Osteoblast (primary cell): ENCODE measurements at regions not wholly inside any gene's neighbourhood (a gene's known extent, or its start where the extent isn't known, plus 50 kb on each side); places are given as distances from the start of the nearest gene placed in this dataset.

Experiments used
- DNase-seq: peaks from one replicate; pipeline ENCODE4 v3.0.0; 2011; ENCODE audit warnings: low spot score, mixed read lengths; ENCODE audit not compliant: insufficient read length; ENCODE audit errors: missing footprints
- H2AFZ ChIP-seq: 2 replicates; pipeline ENCODE4 v1.6.0; 2011; ENCODE audit warnings: mild to moderate bottlenecking, low read length
- H3K27ac ChIP-seq: 2 replicates; pipeline ENCODE4 v1.5.1; 2011; ENCODE audit warnings: mild to moderate bottlenecking, low read depth, low read length, moderate library complexity
- H3K27me3 ChIP-seq: 2 replicates; pipeline ENCODE4 v1.6.0; 2012; ENCODE audit warnings: mild to moderate bottlenecking, control low read depth, inconsistent platforms, low read length, moderate library complexity; ENCODE audit not compliant: insufficient read depth
- H3K36me3 ChIP-seq: 2 replicates; pipeline ENCODE4 v1.5.1; 2011; ENCODE audit warnings: mild to moderate bottlenecking, low read length, control low read depth, moderate library complexity; ENCODE audit not compliant: insufficient read depth
- H3K4me1 ChIP-seq: 2 replicates; pipeline ENCODE4 v1.5.1; 2011; ENCODE audit warnings: mild to moderate bottlenecking, low read length, control low read depth, moderate library complexity; ENCODE audit not compliant: insufficient read depth
- H3K4me2 ChIP-seq: 2 replicates; pipeline ENCODE4 v1.6.0; 2011; ENCODE audit warnings: mild to moderate bottlenecking, low read length; ENCODE audit not compliant: insufficient read depth
- H3K4me3 ChIP-seq: fragments of 200-600 bp; sonication (generic); 3 replicates; pipeline ENCODE4 v1.5.1; 2012; ENCODE audit warnings: mild to moderate bottlenecking, low read length, inconsistent platforms; ENCODE audit not compliant: insufficient read depth
- H3K79me2 ChIP-seq: 2 replicates; pipeline ENCODE4 v1.6.0; 2012; ENCODE audit warnings: mild to moderate bottlenecking, low read length, control low read depth, inconsistent platforms; ENCODE audit not compliant: insufficient read depth
- H3K9me3 ChIP-seq: 2 replicates; pipeline ENCODE4 v1.5.1; 2011; ENCODE audit warnings: low read depth, low read length, control low read depth
- H4K20me1 ChIP-seq: 2 replicates; pipeline ENCODE4 v1.6.0; 2012; ENCODE audit warnings: mild to moderate bottlenecking, low read length, control low read depth; ENCODE audit not compliant: insufficient read depth
- CTCF ChIP-seq: IDR thresholded peaks from 2 replicates; pipeline ENCODE4 v1.5.1; 2011; ENCODE audit warnings: mild to moderate bottlenecking, low read depth, low read length, moderate library complexity; ENCODE audit errors: extremely low read depth

GRCh38 chr18:30727849-30728248 is 314.7 kb downstream of the DSC3 start:
- no peak for DNase-seq

GRCh38 chr18:30713299-30713698 is 329.2 kb downstream of the DSC3 start:
- Histone ChIP-seq H3K4me1 (no peaks in the 10 kb centered on the region), H3K9me3 (no peaks in the 10 kb centered on the region), H3K36me3 (no peaks in the 10 kb centered on the region), H3K27me3 (no peaks in the 10 kb centered on the region), H4K20me1 (no peaks in the 10 kb centered on the region), H3K4me3 (no peak overlapping the region), H2AFZ (no peak overlapping the region), H3K4me2 (no peak overlapping the region), H3K27ac (no peak overlapping the region), H3K79me2 (no peaks in the 10 kb centered on the region)
- no peak for TF ChIP-seq CTCF
- DNase-seq = no peak

More at GRCh38 chr18:30727849-30728248, 314.7 kb downstream of the DSC3 start:
- Histone ChIP-seq H3K36me3 (no peaks in the 10 kb centered on the region), H4K20me1 (no peaks in the 10 kb centered on the region), H3K4me2 (no peak overlapping the region), H3K4me1 (no peaks in the 10 kb centered on the region), H2AFZ (no peak overlapping the region), H3K27me3 (no peaks in the 10 kb centered on the region), H3K9me3 (peaks cover 6% of the 10 kb centered on the region), H3K4me3 (no peak overlapping the region), H3K27ac (no peak overlapping the region), H3K79me2 (no peaks in the 10 kb centered on the region)
- no peak for TF ChIP-seq CTCF

GRCh38 chr18:30712383-30712782 is 330.2 kb downstream of the DSC3 start:
- Histone ChIP-seq H2AFZ (no peak overlapping the region), H3K4me3 (no peak overlapping the region), H4K20me1 (no peaks in the 10 kb centered on the region), H3K36me3 (no peaks in the 10 kb centered on the region), H3K27me3 (no peaks in the 10 kb centered on the region), H3K9me3 (no peaks in the 10 kb centered on the region), H3K4me2 (no peak overlapping the region), H3K27ac (no peak overlapping the region), H3K4me1 (no peaks in the 10 kb centered on the region), H3K79me2 (no peaks in the 10 kb centered on the region)
- no peak for DNase-seq
- TF ChIP-seq CTCF = no peak

GRCh38 chr18:30709595-30709994 is 332.9 kb downstream of the DSC3 start:
- Histone ChIP-seq H3K79me2 (no peaks in the 10 kb centered on the region), H3K4me2 (no peak overlapping the region), H3K27ac (no peak overlapping the region), H3K27me3 (no peaks in the 10 kb centered on the region), H3K4me3 (no peak overlapping the region), H3K4me1 (no peaks in the 10 kb centered on the region), H2AFZ (no peak overlapping the region), H3K9me3 (no peaks in the 10 kb centered on the region), H3K36me3 (no peaks in the 10 kb centered on the region), H4K20me1 (no peaks in the 10 kb centered on the region)
- DNase-seq = no peak
- TF ChIP-seq CTCF = no peak
